ENCODE measurements at regions not wholly inside any gene's neighbourhood (a gene's known extent, or its start where the extent isn't known, plus 50 kb on each side); places are given as distances from the start of the nearest gene placed in this dataset.

GRCh38 chr3:31439890-31440750, 92.6 kb upstream of the STT3B start:
- DNase-seq (ENCODE audit: low read depth, low spot score) = no peak
- no peaks in the 10 kb centered on the region for H3K9me3 ChIP-seq (ENCODE audit: control insufficient read depth, insufficient read depth, low read length)
- CTCF ChIA-PET = no interaction called here
- no peaks in the 10 kb centered on the region for H3K27me3 ChIP-seq (ENCODE audit: control insufficient read depth, insufficient read depth, low read length)
- POLR2A ChIA-PET = no interaction called here
- no peak overlapping the region for H3K27ac ChIP-seq (ENCODE audit: low read depth, low read length)
- no peak for TF ChIP-seq CTCF (IDR thresholded peaks at IDR 0.05; ENCODE audit: low read depth, low read length)
- no peak overlapping the region for H3K4me3 ChIP-seq (ENCODE audit: low read depth, low read length)

GRCh38 chr3:31440878-31441277, 91.8 kb upstream of the STT3B start:
- H3K9me3 ChIP-seq (ENCODE audit: control insufficient read depth, insufficient read depth, low read length) = no peaks in the 10 kb centered on the region
- ChIA-PET POLR2A (no interaction called here), CTCF (no interaction called here)
- H3K27ac ChIP-seq (ENCODE audit: low read depth, low read length) = no peak overlapping the region
- no peaks in the 10 kb centered on the region for H3K27me3 ChIP-seq (ENCODE audit: control insufficient read depth, insufficient read depth, low read length)
- TF ChIP-seq CTCF (IDR thresholded peaks at IDR 0.05; ENCODE audit: low read depth, low read length) = no peak
- DNase-seq (ENCODE audit: low read depth, low spot score) = no peak
- H3K4me3 ChIP-seq (ENCODE audit: low read depth, low read length) = no peak overlapping the region

GRCh38 chr3:31442755-31443154, 90.0 kb upstream of the STT3B start:
- DNase-seq (ENCODE audit: low read depth, low spot score) = no peak
- Histone ChIP-seq H3K9me3 (ENCODE audit: control insufficient read depth, insufficient read depth, low read length) (no peaks in the 10 kb centered on the region), H3K27me3 (ENCODE audit: control insufficient read depth, insufficient read depth, low read length) (no peaks in the 10 kb centered on the region), H3K4me3 (ENCODE audit: low read depth, low read length) (no peak overlapping the region), H3K27ac (ENCODE audit: low read depth, low read length) (no peak overlapping the region)
- ChIA-PET CTCF (interaction anchor here (1.2 kb wide), 1 partner anchor 509 kb away, joined by 3 read pairs; no protein-coding TSS in a partner anchor), POLR2A (no interaction called here)
- TF ChIP-seq CTCF (IDR thresholded peaks at IDR 0.05; ENCODE audit: low read depth, low read length) = no peak

- DNase-seq (ENCODE audit: low read depth, low spot score) = no peak
- POLR2A ChIA-PET = no interaction called here
- no peak for TF ChIP-seq CTCF (IDR thresholded peaks at IDR 0.05; ENCODE audit: low read depth, low read length)
- Histone ChIP-seq H3K27ac (ENCODE audit: low read depth, low read length) (peak overlapping the region; percentile 11), H3K27me3 (ENCODE audit: control insufficient read depth, insufficient read depth, low read length) (no peaks in the 10 kb centered on the region), H3K9me3 (ENCODE audit: control insufficient read depth, insufficient read depth, low read length) (no peaks in the 10 kb centered on the region), H3K4me3 (ENCODE audit: low read depth, low read length) (no peak overlapping the region)
- CTCF ChIA-PET = interaction anchor here (0.6 to 0.7 kb wide), 2 partner anchors 989 to 1247 kb away, joined by 3 to 4 read pairs; no protein-coding TSS in a partner anchor
These were observed 88.2 kb upstream of the STT3B start for GRCh38 chr3:31444220-31445142.

GRCh38 chr3:31445701-31446100, 87.0 kb upstream of the STT3B start:
- ChIA-PET CTCF (no interaction called here), POLR2A (no interaction called here)
- Histone ChIP-seq H3K9me3 (ENCODE audit: control insufficient read depth, insufficient read depth, low read length) (no peaks in the 10 kb centered on the region), H3K27ac (ENCODE audit: low read depth, low read length) (no peak overlapping the region), H3K4me3 (ENCODE audit: low read depth, low read length) (no peak overlapping the region), H3K27me3 (ENCODE audit: control insufficient read depth, insufficient read depth, low read length) (peaks cover 4% of the 10 kb centered on the region)
- DNase-seq (ENCODE audit: low read depth, low spot score) = no peak
- TF ChIP-seq CTCF (IDR thresholded peaks at IDR 0.05; ENCODE audit: low read depth, low read length) = no peak

Measured in AG04450 (cell line).